Caco-2 (cell line): ENCODE measurements at regions not wholly inside any gene's neighbourhood (a gene's known extent, or its start where the extent isn't known, plus 50 kb on each side); places are given as distances from the start of the nearest gene placed in this dataset.
"Not testable (repeated sequence)": the region's sequence is repeated elsewhere in the genome, so short reads cannot be mapped to it uniquely, and the experiment has no call there.

ENCODE experiments used
- BruUV-seq: library from RNA; stranded (reverse); fragments of 400-500 nt; replicated peaks from 2 replicates; lab custom pipeline; 2021; lab: Mats Ljungman, UMichigan
- CTCF ChIA-PET: fragments of 300-600 bp; sonication (Branson Sonifier 250); formaldehyde crosslinking; loops from one replicate; lab custom pipeline; 2022; ENCODE audit warnings: antibody characterized with exemption; lab: Charles Lee
- POLR2A ChIA-PET: fragments of 300-600 bp; sonication (Branson Sonifier 250); formaldehyde crosslinking; loops from one replicate; lab custom pipeline; 2022; ENCODE audit warnings: antibody characterized with exemption; lab: Charles Lee
- DNase-seq, 2 experiments: peaks; one replicate each; pipeline versions ENCODE4 v3.0.0 to v3.0.0-alpha.2; 2020 to 2022
- H3K27me3 ChIP-seq: replicated peaks from 2 replicates; pipeline ENCODE4 v1.6.0; 2011; ENCODE audit warnings: low read length; ENCODE audit not compliant: control insufficient read depth, insufficient read depth
- H3K36me3 ChIP-seq: 2 replicates; pipeline ENCODE4 v1.5.1; 2011; ENCODE audit warnings: low read length; ENCODE audit not compliant: control insufficient read depth, insufficient read depth
- H3K4me1 ChIP-seq: fragments of 250-450 bp; sonication (Bioruptor Pico); 2 replicates; pipeline ENCODE4 v1.5.1; 2020; ENCODE audit warnings: mild to moderate bottlenecking
- H3K4me3 ChIP-seq: 2 replicates; pipeline ENCODE4 v1.5.1; 2011; ENCODE audit warnings: low read depth, mild to moderate bottlenecking, control low read depth, low read length
- H3K9me3 ChIP-seq: fragments of 250-450 bp; sonication (Bioruptor Pico); 2 replicates; pipeline ENCODE4 v1.5.1; 2020; ENCODE audit warnings: mild to moderate bottlenecking, moderate library complexity
- H3K27ac Mint-ChIP-seq: one replicate; pipeline ENCODE4 v1.8.0; 2022; ENCODE audit warnings: mixed read lengths; ENCODE audit not compliant: unreplicated experiment
- H3K27me3 Mint-ChIP-seq: one replicate; pipeline ENCODE4 v1.8.0; 2022; ENCODE audit warnings: mixed read lengths; ENCODE audit not compliant: insufficient read depth, unreplicated experiment
- H3K36me3 Mint-ChIP-seq: one replicate; pipeline ENCODE4 v1.8.0; 2022; ENCODE audit warnings: mild to moderate bottlenecking, mixed read lengths; ENCODE audit not compliant: insufficient read depth, unreplicated experiment
- H3K4me1 Mint-ChIP-seq: one replicate; pipeline ENCODE4 v1.8.0; 2022; ENCODE audit warnings: low read depth, mixed read lengths; ENCODE audit not compliant: unreplicated experiment
- H3K4me3 Mint-ChIP-seq: one replicate; pipeline ENCODE4 v1.8.0; 2022; ENCODE audit warnings: mild to moderate bottlenecking, moderate library complexity, mixed read lengths; ENCODE audit not compliant: unreplicated experiment
- H3K9me3 Mint-ChIP-seq: one replicate; pipeline ENCODE4 v1.8.0; 2022; ENCODE audit warnings: mixed read lengths; ENCODE audit not compliant: unreplicated experiment
- CTCF ChIP-seq, 2 experiments: fragments of 200-600 bp in 1 of 2; IDR thresholded peaks; 1 replicate in 1 of 2; 2 replicates in 1 of 2; pipeline versions ENCODE4 v1.5.1 to v1.8.0; 2011 to 2022; ENCODE audit warnings: antibody characterized with exemption in 1 of 2, control low read depth in 1 of 2, inconsistent platforms in 1 of 2, low read depth in 1 of 2, low read length in 1 of 2, mild to moderate bottlenecking in 1 of 2, moderate library complexity in 1 of 2; ENCODE audit not compliant: insufficient read depth in 1 of 2, severe bottlenecking in 1 of 2, unreplicated experiment in 1 of 2
- intact Hi-C: fragments of 100-400 bp; cut with micrococcal nuclease; formaldehyde crosslinking; loops from one replicate; pipeline ENCODE4 v1.10.0; 2022; ENCODE audit not compliant: unreplicated experiment

- H3K36me3 ChIP-seq, result no peaks in the 10 kb centered on the region
- no TSS peak for BruUV-seq
Measured at GRCh38 chr14:30410986-30411385, 148.0 kb upstream of the G2E3 start.

GRCh38 chr14:30413184-30413583, 145.8 kb upstream of the G2E3 start:
- H3K9me3 Mint-ChIP-seq, result peaks cover 10% of the 10 kb centered on the region
- H3K9me3 ChIP-seq, H3K27ac Mint-ChIP-seq, H3K4me1 Mint-ChIP-seq, H3K27me3 Mint-ChIP-seq, H3K4me3 Mint-ChIP-seq, H3K36me3 ChIP-seq, intact Hi-C loops, H3K4me3 ChIP-seq, H3K27me3 ChIP-seq, CTCF ChIA-PET, DNase-seq, POLR2A ChIA-PET, H3K36me3 Mint-ChIP-seq, BruUV-seq, H3K4me1 ChIP-seq: not testable (repeated sequence)

More at GRCh38 chr14:30410986-30411385, 148.0 kb upstream of the G2E3 start:
- H3K27me3 Mint-ChIP-seq, result no peaks in the 10 kb centered on the region
- peaks cover 6% of the 10 kb centered on the region for H3K4me1 Mint-ChIP-seq
- TF ChIP-seq CTCF (IDR thresholded peaks at IDR 0.05; ENCODE audit: insufficient read depth in 1 of 2, low read depth in 1 of 2, low read length in 1 of 2, severe bottlenecking in 1 of 2, unreplicated experiment in 1 of 2), result no peak
- H3K9me3 Mint-ChIP-seq, result peaks cover 10% of the 10 kb centered on the region
- ChIA-PET CTCF (interaction anchor here (0.7 kb wide), 1 partner anchor 33 kb away, joined by 6 read pairs; no protein-coding TSS in a partner anchor), POLR2A (no interaction called here)
- intact Hi-C loops, result no loop called here
- Histone ChIP-seq H3K27me3 (no peaks in the 10 kb centered on the region), H3K4me3 (no peak overlapping the region), H3K4me1 (0 out of 2 replicates have a peak, but pooled peaks cover 6% of the 10 kb centered on the region), H3K9me3 (0 out of 2 replicates have a peak, but pooled peaks cover 3% of the 10 kb centered on the region)
- DNase-seq, result no peak
- no peak overlapping the region for H3K4me3 Mint-ChIP-seq
- H3K27ac Mint-ChIP-seq, result no peak overlapping the region
- no peaks in the 10 kb centered on the region for H3K36me3 Mint-ChIP-seq

- Mint-ChIP-seq H3K36me3 (no peaks in the 10 kb centered on the region), H3K9me3 (peaks cover 19% of the 10 kb centered on the region), H3K27me3 (no peaks in the 10 kb centered on the region), H3K4me1 (peaks cover 10% of the 10 kb centered on the region), H3K4me3 (no peak overlapping the region), H3K27ac (no peak overlapping the region)
- Histone ChIP-seq H3K4me1 (0 out of 2 replicates have a peak, but pooled peaks cover 5% of the 10 kb centered on the region), H3K4me3 (no peak overlapping the region), H3K27me3 (no peaks in the 10 kb centered on the region), H3K9me3 (0 out of 2 replicates have a peak, but pooled peaks cover 3% of the 10 kb centered on the region), H3K36me3 (no peaks in the 10 kb centered on the region)
- CTCF ChIA-PET, result no interaction called here
- POLR2A ChIA-PET, result no interaction called here
- intact Hi-C loops, result no loop called here
- no peak for DNase-seq
- BruUV-seq, result no TSS peak
- no peak for TF ChIP-seq CTCF (IDR thresholded peaks at IDR 0.05; ENCODE audit: insufficient read depth in 1 of 2, low read depth in 1 of 2, low read length in 1 of 2, severe bottlenecking in 1 of 2, unreplicated experiment in 1 of 2)
Measured at GRCh38 chr14:30417121-30417520, 141.8 kb upstream of the G2E3 start.
